ENCODE measurements at regions not wholly inside any gene's neighbourhood (a gene's known extent, or its start where the extent isn't known, plus 50 kb on each side); places are given as distances from the start of the nearest gene placed in this dataset.

GRCh38 chr5:85921590-85921989, 696.2 kb upstream of the COX7C start:
- WGBS, 2 donors, result 34 to 63% methylated on average over 2 of the region's 2 CpGs
- Histone ChIP-seq H3K9me3 (no peaks in the 10 kb centered on the region), H3K27ac (no peak overlapping the region), H3K27me3 (no peaks in the 10 kb centered on the region), H3K4me3 (no peak overlapping the region), H3K4me1 (no peaks in the 10 kb centered on the region), H3K36me3 (ENCODE audit: low read depth, missing control alignments) (no peaks in the 10 kb centered on the region)
- no peak for TF ChIP-seq POLR2A (IDR thresholded peaks at IDR 0.05)
- TF ChIP-seq, protein P1, sequence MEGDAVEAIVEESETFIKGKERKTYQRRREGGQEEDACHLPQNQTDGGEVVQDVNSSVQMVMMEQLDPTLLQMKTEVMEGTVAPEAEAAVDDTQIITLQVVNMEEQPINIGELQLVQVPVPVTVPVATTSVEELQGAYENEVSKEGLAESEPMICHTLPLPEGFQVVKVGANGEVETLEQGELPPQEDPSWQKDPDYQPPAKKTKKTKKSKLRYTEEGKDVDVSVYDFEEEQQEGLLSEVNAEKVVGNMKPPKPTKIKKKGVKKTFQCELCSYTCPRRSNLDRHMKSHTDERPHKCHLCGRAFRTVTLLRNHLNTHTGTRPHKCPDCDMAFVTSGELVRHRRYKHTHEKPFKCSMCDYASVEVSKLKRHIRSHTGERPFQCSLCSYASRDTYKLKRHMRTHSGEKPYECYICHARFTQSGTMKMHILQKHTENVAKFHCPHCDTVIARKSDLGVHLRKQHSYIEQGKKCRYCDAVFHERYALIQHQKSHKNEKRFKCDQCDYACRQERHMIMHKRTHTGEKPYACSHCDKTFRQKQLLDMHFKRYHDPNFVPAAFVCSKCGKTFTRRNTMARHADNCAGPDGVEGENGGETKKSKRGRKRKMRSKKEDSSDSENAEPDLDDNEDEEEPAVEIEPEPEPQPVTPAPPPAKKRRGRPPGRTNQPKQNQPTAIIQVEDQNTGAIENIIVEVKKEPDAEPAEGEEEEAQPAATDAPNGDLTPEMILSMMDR (IDR thresholded peaks at IDR 0.05), result no peak
- DNase-seq, result no peak
- intact Hi-C loops (cut with DNase I; ENCODE audit: low total_unique reads), result no loop called here

DNA sequence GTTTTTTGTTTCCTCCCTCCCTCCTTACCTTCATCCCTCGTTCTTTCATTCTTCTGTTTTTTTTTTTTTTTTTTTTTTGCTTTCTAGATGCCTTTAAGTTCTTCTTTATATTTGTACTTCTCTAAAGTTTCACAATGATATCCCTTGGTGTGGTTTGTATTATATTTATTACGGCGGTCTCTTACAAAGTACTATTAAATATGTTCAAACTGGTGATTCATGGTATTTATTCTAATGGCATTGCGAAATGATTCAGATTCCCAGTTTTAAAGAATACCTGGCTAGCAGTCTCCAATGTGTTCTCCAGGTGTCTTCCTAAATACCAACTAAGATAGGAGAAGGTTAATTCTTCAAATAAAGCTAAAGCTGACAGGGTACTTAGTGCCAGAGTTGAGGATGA, 690.1 kb upstream of the COX7C start:
- Histone ChIP-seq H3K36me3 (ENCODE audit: low read depth, missing control alignments) (no peaks in the 10 kb centered on the region), H3K27ac (no peak overlapping the region), H3K4me1 (no peaks in the 10 kb centered on the region), H3K27me3 (no peaks in the 10 kb centered on the region), H3K9me3 (no peaks in the 10 kb centered on the region), H3K4me3 (no peak overlapping the region)
- TF ChIP-seq, protein P1 (IDR thresholded peaks at IDR 0.05), result no peak
- 88 to 94% methylated on average over 4 of the region's 4 CpGs for WGBS, 2 donors
- intact Hi-C loops (cut with DNase I; ENCODE audit: low total_unique reads), result no loop called here
- DNase-seq, result no peak

DNA sequence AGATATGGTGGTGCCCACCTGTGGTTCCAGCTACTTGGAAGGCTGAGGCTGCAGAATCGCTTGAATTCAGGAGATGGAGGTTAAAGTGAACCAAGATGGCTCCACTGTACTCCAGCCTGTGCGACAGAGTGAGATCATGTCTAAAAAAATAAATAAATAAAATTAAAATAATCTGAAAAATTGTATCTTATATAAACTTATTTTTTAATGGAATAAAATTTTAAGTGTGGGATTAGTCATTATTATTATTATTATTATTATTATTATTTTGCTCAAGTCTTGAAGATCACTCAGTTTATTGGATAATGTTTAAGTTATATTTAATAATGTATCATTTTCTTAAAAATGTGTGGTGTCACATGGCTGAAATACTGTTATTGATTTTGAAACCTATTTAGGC, 688.0 kb upstream of the COX7C start:
- Histone ChIP-seq H3K36me3 (ENCODE audit: low read depth, missing control alignments) (no peaks in the 10 kb centered on the region), H3K4me1 (no peaks in the 10 kb centered on the region), H3K27ac (no peak overlapping the region), H3K4me3 (no peak overlapping the region), H3K9me3 (no peaks in the 10 kb centered on the region), H3K27me3 (no peaks in the 10 kb centered on the region)
- 86 to 87% methylated on average over 2 of the region's 2 CpGs for WGBS, 2 donors
- TF ChIP-seq POLR2A (IDR thresholded peaks at IDR 0.05), result no peak
- TF ChIP-seq, protein P1 (IDR thresholded peaks at IDR 0.05), result no peak
- intact Hi-C loops (cut with DNase I; ENCODE audit: low total_unique reads), result no loop called here
- DNase-seq, result no peak

- no peak for TF ChIP-seq POLR2A (IDR thresholded peaks at IDR 0.05)
- TF ChIP-seq, protein P1 (IDR thresholded peaks at IDR 0.05), result no peak
- no peaks in the 10 kb centered on the region for H3K36me3 ChIP-seq (ENCODE audit: low read depth, missing control alignments)
- no peak overlapping the region for H3K27ac ChIP-seq
- no peak for DNase-seq
- H3K4me3 ChIP-seq, result no peak overlapping the region
- intact Hi-C loops (cut with DNase I; ENCODE audit: low total_unique reads), result no loop called here
- H3K27me3 ChIP-seq, result no peaks in the 10 kb centered on the region
- H3K9me3 ChIP-seq, result no peaks in the 10 kb centered on the region
- H3K4me1 ChIP-seq, result no peaks in the 10 kb centered on the region
- WGBS, 2 donors, result 64 to 70% methylated on average over 3 of the region's 3 CpGs
Observed at GRCh38 chr5:85931220-85931619, 686.5 kb upstream of the COX7C start.

- 51 to 60% methylated on average over 3 of the region's 3 CpGs for WGBS, 2 donors
- no peak overlapping the region for H3K27ac ChIP-seq
Observed at GRCh38 chr5:85938201-85938600, 679.5 kb upstream of the COX7C start.

More at GRCh38 chr5:85938201-85938600, 679.5 kb upstream of the COX7C start:
- Histone ChIP-seq H3K9me3 (no peaks in the 10 kb centered on the region), H3K27me3 (no peaks in the 10 kb centered on the region), H3K4me1 (no peaks in the 10 kb centered on the region), H3K4me3 (no peak overlapping the region), H3K36me3 (ENCODE audit: low read depth, missing control alignments) (no peaks in the 10 kb centered on the region)
- intact Hi-C loops (cut with DNase I; ENCODE audit: low total_unique reads), result no loop called here
- TF ChIP-seq, protein P1 (IDR thresholded peaks at IDR 0.05), result no peak
- no peak for TF ChIP-seq POLR2A (IDR thresholded peaks at IDR 0.05)
- no peak for DNase-seq
